CD14-positive monocyte (primary cell): ENCODE measurements at regions not wholly inside any gene's neighbourhood (a gene's known extent, or its start where the extent isn't known, plus 50 kb on each side); places are given as distances from the start of the nearest gene placed in this dataset.

Experiments
- DNase-seq, 3 donors: peaks; one replicate each; pipeline ENCODE4 v3.0.0-alpha.2; 2011 to 2022
- H2AFZ ChIP-seq: 2 replicates; pipeline ENCODE4 v1.6.0; 2012; ENCODE audit warnings: mild to moderate bottlenecking, low read depth, low read length, inconsistent platforms; ENCODE audit not compliant: insufficient read depth, poor library complexity, severe bottlenecking
- H3K27ac ChIP-seq, 2 donors: 1 replicate in 1 of 2; 2 replicates in 1 of 2; pipeline ENCODE4 v1.5.1; 2012 to 2013; ENCODE audit warnings: low read length in 2 of 2, control low read depth in 1 of 2, inconsistent platforms in 1 of 2, low read depth in 1 of 2, mild to moderate bottlenecking in 1 of 2
- H3K27me3 ChIP-seq, 2 donors: one replicate each; pipeline versions ENCODE4 v1.6.0 to v1.6.1; 2011 to 2013; ENCODE audit warnings: low read length in 2 of 2; ENCODE audit not compliant: control insufficient read depth in 2 of 2, insufficient read depth in 2 of 2
- H3K36me3 ChIP-seq, 2 donors: replicated peaks in 1 of 2; 1 replicate in 1 of 2; 2 replicates in 1 of 2; pipeline versions ENCODE4 v1.5.1 to v1.6.1; 2012 to 2013; ENCODE audit warnings: low read length in 2 of 2, control low read depth in 1 of 2, inconsistent platforms in 1 of 2, mild to moderate bottlenecking in 1 of 2; ENCODE audit not compliant: insufficient read depth in 2 of 2, control insufficient read depth in 1 of 2
- H3K4me1 ChIP-seq, 2 donors: 1 replicate in 1 of 2; 2 replicates in 1 of 2; pipeline versions ENCODE4 v1.5.1 to v1.6.1; 2012 to 2013; ENCODE audit warnings: low read length in 2 of 2, control low read depth in 1 of 2, inconsistent platforms in 1 of 2, mild to moderate bottlenecking in 1 of 2, moderate library complexity in 1 of 2; ENCODE audit not compliant: insufficient read depth in 2 of 2, control insufficient read depth in 1 of 2
- H3K4me2 ChIP-seq: replicated peaks from 2 replicates; pipeline ENCODE3; 2012; ENCODE audit warnings: low read length, moderate library complexity, mild to moderate bottlenecking; ENCODE audit not compliant: poor library complexity, severe bottlenecking; ENCODE audit errors: extremely low read depth
- H3K4me3 ChIP-seq, 3 experiments: fragments of 200-600 bp in 1 of 3; sonication (generic) in 1 of 3; replicated peaks in 1 of 3; 1 replicate in 2 of 3; 2 replicates in 1 of 3; pipeline ENCODE4 v1.5.1; 2011 to 2013; ENCODE audit warnings: low read length in 3 of 3, mild to moderate bottlenecking in 3 of 3, control low read depth in 2 of 3, low read depth in 2 of 3, inconsistent platforms in 1 of 3, moderate library complexity in 1 of 3
- H3K79me2 ChIP-seq: 2 replicates; pipeline ENCODE4 v1.6.0; 2012; ENCODE audit warnings: mild to moderate bottlenecking, control low read depth, inconsistent platforms, low read length, moderate library complexity; ENCODE audit not compliant: insufficient read depth
- H3K9ac ChIP-seq: 2 replicates; pipeline ENCODE4 v1.6.0; 2017; ENCODE audit warnings: low read length, mild to moderate bottlenecking; ENCODE audit not compliant: insufficient read depth, poor library complexity, severe bottlenecking
- H3K9me3 ChIP-seq, 2 donors: replicated peaks in 1 of 2; 1 replicate in 1 of 2; 2 replicates in 1 of 2; pipeline versions ENCODE4 v1.5.1 to v1.6.1; 2012 to 2013; ENCODE audit warnings: low read length in 2 of 2, control low read depth in 1 of 2; ENCODE audit not compliant: control insufficient read depth in 1 of 2, insufficient read depth in 1 of 2
- H4K20me1 ChIP-seq: 2 replicates; pipeline ENCODE4 v1.6.0; 2012; ENCODE audit warnings: mild to moderate bottlenecking, low read length, control low read depth, moderate library complexity; ENCODE audit not compliant: insufficient read depth
- H3K27ac Mint-ChIP-seq, 7 donors: one replicate each; pipeline ENCODE4 v1.8.0; 2020; ENCODE audit warnings: mild to moderate bottlenecking in 7 of 7, mixed read lengths in 7 of 7, moderate library complexity in 6 of 7, inconsistent platforms in 2 of 7
- H3K27me3 Mint-ChIP-seq, 3 donors: one replicate each; pipeline ENCODE4 v1.8.0; 2021 to 2022; ENCODE audit warnings: low read depth in 3 of 3, mild to moderate bottlenecking in 3 of 3, mixed read lengths in 3 of 3, moderate library complexity in 3 of 3, inconsistent platforms in 1 of 3
- H3K36me3 Mint-ChIP-seq, 2 donors: one replicate each; pipeline ENCODE4 v1.8.0; 2020; ENCODE audit warnings: mixed read lengths in 2 of 2, inconsistent platforms in 1 of 2, mild to moderate bottlenecking in 1 of 2
- H3K4me1 Mint-ChIP-seq: one replicate; pipeline ENCODE4 v1.8.0; 2020; ENCODE audit warnings: mild to moderate bottlenecking, mixed read lengths
- H3K4me3 Mint-ChIP-seq, 2 donors: one replicate each; pipeline ENCODE4 v1.8.0; 2020; ENCODE audit warnings: mild to moderate bottlenecking in 2 of 2, mixed read lengths in 2 of 2, moderate library complexity in 1 of 2
- H3K9me3 Mint-ChIP-seq, 7 donors: one replicate each; pipeline ENCODE4 v1.8.0; 2020 to 2022; ENCODE audit warnings: mixed read lengths in 7 of 7, mild to moderate bottlenecking in 6 of 7, moderate library complexity in 6 of 7, inconsistent platforms in 2 of 7
- CTCF ChIP-seq: fragments of 200-600 bp; IDR thresholded peaks from one replicate; pipeline ENCODE4 v1.8.0; 2022; ENCODE audit warnings: antibody characterized with exemption, mild to moderate bottlenecking
- WGBS: methylation state at CpG from one replicate; pipeline ENCODE4 v1.1.5; 2013; ENCODE audit warnings: missing lambda C conversion rate; ENCODE audit not compliant: insufficient coverage; 5-methylcytosine and 5-hydroxymethylcytosine counted together
- intact Hi-C, 2 donors: fragments of 100-400 bp; cut with micrococcal nuclease; formaldehyde crosslinking; loops; one replicate each; pipeline versions ENCODE4 v1.15.0 to v1.15.1; 2023

GRCh38 chr16:80279656-80280055 lies 261.1 kb upstream of the DYNLRB2 start:
- Mint-ChIP-seq H3K36me3 (no peaks in the 10 kb centered on the region), H3K4me3 (no peak overlapping the region), H3K4me1 (no peaks in the 10 kb centered on the region), H3K27ac (no peak overlapping the region), H3K27me3 (no peaks in the 10 kb centered on the region), H3K9me3 (peaks cover 0 to 3% (median 0%) of the 10 kb centered on the region in 7 donors)
- WGBS: 87% methylated on average over 4 of the region's 4 CpGs
- H2AFZ ChIP-seq: no peak overlapping the region
- H3K9me3 ChIP-seq: no peaks in the 10 kb centered on the region
- H3K4me3 ChIP-seq: no peak overlapping the region
- no peak overlapping the region for H3K27ac ChIP-seq
- H3K9ac ChIP-seq: no peak overlapping the region
- H4K20me1 ChIP-seq: no peaks in the 10 kb centered on the region
- no peaks in the 10 kb centered on the region for H3K4me1 ChIP-seq
- no peak overlapping the region for H3K4me2 ChIP-seq
- H3K79me2 ChIP-seq: no peaks in the 10 kb centered on the region
- DNase-seq: no peak
- TF ChIP-seq CTCF: no peak
- H3K27me3 ChIP-seq: no peaks in the 10 kb centered on the region
- intact Hi-C loops: no loop called here
- no peaks in the 10 kb centered on the region for H3K36me3 ChIP-seq

- Histone ChIP-seq H3K79me2 (no peaks in the 10 kb centered on the region), H3K36me3 (no peaks in the 10 kb centered on the region), H3K9me3 (no peaks in the 10 kb centered on the region), H3K27ac (no peak overlapping the region), H3K27me3 (no peaks in the 10 kb centered on the region), H2AFZ (no peak overlapping the region), H3K9ac (no peak overlapping the region), H3K4me3 (no peak overlapping the region), H3K4me2 (no peak overlapping the region), H4K20me1 (no peaks in the 10 kb centered on the region), H3K4me1 (no peaks in the 10 kb centered on the region)
- H3K27me3 Mint-ChIP-seq: no peaks in the 10 kb centered on the region
- H3K27ac Mint-ChIP-seq: no peak overlapping the region
- peaks cover 0 to 6% (median 0%) of the 10 kb centered on the region in 7 donors for H3K9me3 Mint-ChIP-seq
- no peak overlapping the region for H3K4me3 Mint-ChIP-seq
- 56% methylated on average over 5 of the region's 5 CpGs for WGBS
- H3K4me1 Mint-ChIP-seq: no peaks in the 10 kb centered on the region
- TF ChIP-seq CTCF: no peak
- intact Hi-C loops: no loop called here
- no peak for DNase-seq
- H3K36me3 Mint-ChIP-seq: no peaks in the 10 kb centered on the region
Measured at GRCh38 chr16:80277182-80277581, 263.6 kb upstream of the DYNLRB2 start.
